GM12865 (cell line): ENCODE measurements at regions not wholly inside any gene's neighbourhood (a gene's known extent, or its start where the extent isn't known, plus 50 kb on each side); places are given as distances from the start of the nearest gene placed in this dataset.

Experiments
- DNase-seq: peaks from one replicate; pipeline ENCODE4 v3.0.0; 2010; ENCODE audit warnings: low read depth
- H3K4me3 ChIP-seq: 2 replicates; pipeline ENCODE4 v1.5.1; 2011; ENCODE audit warnings: mild to moderate bottlenecking, low read depth, low read length, control low read depth
- CTCF ChIP-seq: IDR thresholded peaks from 2 replicates; pipeline ENCODE4 v1.5.1; 2011; ENCODE audit warnings: low read length, control low read depth, low read depth, inconsistent platforms; ENCODE audit not compliant: insufficient read depth; ENCODE audit errors: missing control alignments

GRCh38 chr1:191125950-191126349 is 648.3 kb upstream of the BRINP3 start:
- H3K4me3 ChIP-seq: no peak overlapping the region
- no peak for DNase-seq
- TF ChIP-seq CTCF: no peak

GRCh38 chr1:191134796-191135195 is 657.1 kb upstream of the BRINP3 start:
- no peak overlapping the region for H3K4me3 ChIP-seq

GRCh38 chr1:191140038-191140437 is 662.4 kb upstream of the BRINP3 start:
- no peak overlapping the region for H3K4me3 ChIP-seq
- no peak for DNase-seq
- TF ChIP-seq CTCF: no peak

More at GRCh38 chr1:191134796-191135195, 657.1 kb upstream of the BRINP3 start:
- no peak for TF ChIP-seq CTCF
- DNase-seq: no peak

GRCh38 chr1:191142748-191143147 is 665.1 kb upstream of the BRINP3 start:
- H3K4me3 ChIP-seq: no peak overlapping the region
- TF ChIP-seq CTCF: no peak
- DNase-seq: no peak

GRCh38 chr1:191145834-191146233 is 668.2 kb upstream of the BRINP3 start:
- H3K4me3 ChIP-seq: no peak overlapping the region
- TF ChIP-seq CTCF: no peak
- peak; percentile 18 for DNase-seq

GRCh38 chr1:191151321-191151807 is 673.7 kb upstream of the BRINP3 start:
- TF ChIP-seq CTCF: no peak
- H3K4me3 ChIP-seq: no peak overlapping the region
- no peak for DNase-seq

- H3K4me3 ChIP-seq: no peak overlapping the region
- peak; percentile 16 for DNase-seq
- TF ChIP-seq CTCF: no peak
Observed at GRCh38 chr1:191152776-191153175, 675.1 kb upstream of the BRINP3 start.
